Ishikawa (cell line): ENCODE measurements at regions not wholly inside any gene's neighbourhood (a gene's known extent, or its start where the extent isn't known, plus 50 kb on each side); places are given as distances from the start of the nearest gene placed in this dataset.

ENCODE experiments used
- CEBPB ChIP-seq: IDR thresholded peaks from 2 replicates; pipeline ENCODE4 v1.6.1; 2012
- CREB1 ChIP-seq: IDR thresholded peaks from 2 replicates; pipeline ENCODE4 v1.6.1; 2012; ENCODE audit warnings: low read depth
- EGR1 ChIP-seq: IDR thresholded peaks from 2 replicates; pipeline ENCODE4 v1.6.1; 2012
- TCF12 ChIP-seq: IDR thresholded peaks from 2 replicates; pipeline ENCODE4 v1.6.1; 2012; ENCODE audit warnings: low read depth
- YY1 ChIP-seq: IDR thresholded peaks from 2 replicates; pipeline ENCODE4 v1.6.1; 2012; ENCODE audit warnings: low read depth
- ZBTB7A ChIP-seq: IDR thresholded peaks from 2 replicates; pipeline ENCODE4 v1.6.1; 2012; ENCODE audit warnings: low read depth
- TF ChIP-seq, protein P1 (sequence below): IDR thresholded peaks from 2 replicates; pipeline ENCODE4 v1.6.1; 2012
- TF ChIP-seq, protein P2 (sequence below): IDR thresholded peaks from 2 replicates; pipeline ENCODE4 v1.6.1; 2012; ENCODE audit warnings: low read depth, mild to moderate bottlenecking

DNA sequence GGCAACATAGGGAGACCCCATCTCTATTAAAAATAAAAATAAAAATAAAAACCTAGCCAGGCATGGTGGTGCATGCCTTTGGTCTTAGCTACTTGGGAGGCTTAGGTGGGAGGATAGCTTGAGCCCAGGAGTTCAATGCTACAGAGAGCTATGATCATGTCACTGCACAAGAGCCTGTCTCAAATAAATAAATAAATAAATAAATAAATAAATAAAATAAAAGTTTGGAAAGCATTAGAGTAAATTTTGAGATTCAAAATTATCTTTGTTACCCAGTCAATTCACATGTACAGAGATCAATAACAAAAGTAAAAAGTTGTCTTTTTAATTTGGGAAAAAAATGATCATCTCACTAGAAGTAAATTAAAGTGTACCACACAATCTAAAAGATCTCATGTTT is 255.8 kb upstream of the MYO3A start:
- TF ChIP-seq, protein P1, sequence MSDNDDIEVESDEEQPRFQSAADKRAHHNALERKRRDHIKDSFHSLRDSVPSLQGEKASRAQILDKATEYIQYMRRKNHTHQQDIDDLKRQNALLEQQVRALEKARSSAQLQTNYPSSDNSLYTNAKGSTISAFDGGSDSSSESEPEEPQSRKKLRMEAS, result no peak
- TF ChIP-seq CEBPB (no peak), TCF12 (no peak), YY1 (no peak), CREB1 (no peak), EGR1 (no peak), ZBTB7A (no peak)
- TF ChIP-seq, protein P2, sequence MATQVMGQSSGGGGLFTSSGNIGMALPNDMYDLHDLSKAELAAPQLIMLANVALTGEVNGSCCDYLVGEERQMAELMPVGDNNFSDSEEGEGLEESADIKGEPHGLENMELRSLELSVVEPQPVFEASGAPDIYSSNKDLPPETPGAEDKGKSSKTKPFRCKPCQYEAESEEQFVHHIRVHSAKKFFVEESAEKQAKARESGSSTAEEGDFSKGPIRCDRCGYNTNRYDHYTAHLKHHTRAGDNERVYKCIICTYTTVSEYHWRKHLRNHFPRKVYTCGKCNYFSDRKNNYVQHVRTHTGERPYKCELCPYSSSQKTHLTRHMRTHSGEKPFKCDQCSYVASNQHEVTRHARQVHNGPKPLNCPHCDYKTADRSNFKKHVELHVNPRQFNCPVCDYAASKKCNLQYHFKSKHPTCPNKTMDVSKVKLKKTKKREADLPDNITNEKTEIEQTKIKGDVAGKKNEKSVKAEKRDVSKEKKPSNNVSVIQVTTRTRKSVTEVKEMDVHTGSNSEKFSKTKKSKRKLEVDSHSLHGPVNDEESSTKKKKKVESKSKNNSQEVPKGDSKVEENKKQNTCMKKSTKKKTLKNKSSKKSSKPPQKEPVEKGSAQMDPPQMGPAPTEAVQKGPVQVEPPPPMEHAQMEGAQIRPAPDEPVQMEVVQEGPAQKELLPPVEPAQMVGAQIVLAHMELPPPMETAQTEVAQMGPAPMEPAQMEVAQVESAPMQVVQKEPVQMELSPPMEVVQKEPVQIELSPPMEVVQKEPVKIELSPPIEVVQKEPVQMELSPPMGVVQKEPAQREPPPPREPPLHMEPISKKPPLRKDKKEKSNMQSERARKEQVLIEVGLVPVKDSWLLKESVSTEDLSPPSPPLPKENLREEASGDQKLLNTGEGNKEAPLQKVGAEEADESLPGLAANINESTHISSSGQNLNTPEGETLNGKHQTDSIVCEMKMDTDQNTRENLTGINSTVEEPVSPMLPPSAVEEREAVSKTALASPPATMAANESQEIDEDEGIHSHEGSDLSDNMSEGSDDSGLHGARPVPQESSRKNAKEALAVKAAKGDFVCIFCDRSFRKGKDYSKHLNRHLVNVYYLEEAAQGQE, result no peak
